ENCODE measurements at regions not wholly inside any gene's neighbourhood (a gene's known extent, or its start where the extent isn't known, plus 50 kb on each side); places are given as distances from the start of the nearest gene placed in this dataset.
"Not testable (repeated sequence)": the region's sequence is repeated elsewhere in the genome, so short reads cannot be mapped to it uniquely, and the experiment has no call there.

DNA sequence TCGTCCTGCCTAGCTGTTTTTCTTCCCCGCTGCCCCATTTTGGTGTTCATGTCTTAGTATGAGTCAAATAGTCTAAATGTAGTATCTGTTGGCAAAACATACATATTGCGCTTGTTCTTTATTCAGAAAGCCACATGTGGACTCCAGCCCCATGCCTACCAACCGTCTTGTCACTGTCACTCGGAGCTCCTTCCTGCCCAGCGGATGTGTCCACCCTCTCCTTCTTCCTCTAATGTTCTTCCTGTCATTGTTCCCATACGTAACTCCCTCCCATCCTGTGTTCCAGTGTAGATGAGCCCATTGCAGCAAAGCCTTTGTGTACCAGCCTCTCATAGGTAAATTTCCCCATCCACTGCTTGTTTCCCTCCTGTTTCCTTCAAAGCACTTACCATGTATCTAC lies 120.5 kb downstream of the TMX1 start:
- ATAC-seq (ENCODE audit: low FRiP score) (no peak), DNase-seq (no peak)
- WGBS, 2 donors = 93 to 95% methylated on average over 7 of the region's 7 CpGs
- Histone ChIP-seq H3K4me1 (ENCODE audit: control insufficient read depth in 1 of 2, insufficient read depth in 2 of 2, low read length in 2 of 2) (no peaks in the 10 kb centered on the region), H3K36me3 (ENCODE audit: control insufficient read depth in 1 of 2, insufficient read depth in 2 of 2, low read length in 1 of 2) (no peaks in the 10 kb centered on the region), H3K4me3 (ENCODE audit: low read length in 2 of 2) (no peak overlapping the region), H3K27me3 (ENCODE audit: control insufficient read depth in 1 of 2, insufficient read depth in 2 of 2, low read length in 1 of 2) (no peaks in the 10 kb centered on the region), H3K9me3 (ENCODE audit: control insufficient read depth, low read length) (no peaks in the 10 kb centered on the region), H3K27ac (ENCODE audit: low read depth in 1 of 2, low read length in 2 of 2) (no peak overlapping the region)
- intact Hi-C loops (cut with DNase I) = no loop called here

DNA sequence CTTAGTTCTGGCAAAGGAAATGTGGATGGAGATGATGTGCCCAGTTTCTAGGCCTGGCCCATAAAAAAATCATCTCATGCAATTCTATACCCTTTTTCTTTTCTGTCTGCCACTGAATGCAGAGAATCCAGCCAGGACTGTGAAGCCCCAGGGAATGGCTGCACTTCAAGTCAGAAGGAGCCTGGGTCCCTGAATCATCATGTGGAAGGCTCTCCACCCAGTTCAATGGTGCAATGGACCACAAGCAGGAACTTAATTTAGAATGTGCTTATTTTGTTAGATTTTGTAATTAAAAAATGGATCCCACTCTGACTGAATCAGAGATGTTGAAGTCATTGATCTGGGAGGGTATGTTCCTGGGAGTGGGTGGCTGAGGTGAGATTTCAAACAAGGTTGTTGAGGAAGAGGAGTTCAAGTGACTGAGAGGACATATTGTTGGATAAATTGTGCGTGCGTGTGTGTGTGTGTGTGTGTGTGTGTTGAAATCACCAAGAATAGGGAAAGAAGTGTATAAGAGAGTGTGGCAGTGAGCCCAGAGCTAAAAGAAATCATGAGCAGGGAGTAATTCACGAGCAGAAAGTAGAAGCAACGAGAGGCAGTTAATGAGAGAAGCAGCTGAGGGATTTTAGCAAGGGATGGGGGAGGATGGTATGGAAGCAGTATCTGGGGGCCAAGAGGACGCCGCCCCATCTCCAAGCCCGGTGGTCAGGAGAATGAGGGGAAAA lies 125.4 kb downstream of the TMX1 start:
- Histone ChIP-seq H3K9me3 (ENCODE audit: control insufficient read depth, low read length) (no peaks in the 10 kb centered on the region), H3K36me3 (ENCODE audit: control insufficient read depth in 1 of 2, insufficient read depth in 2 of 2, low read length in 1 of 2) (no peaks in the 10 kb centered on the region), H3K4me1 (ENCODE audit: control insufficient read depth in 1 of 2, insufficient read depth in 2 of 2, low read length in 2 of 2) (no peaks in the 10 kb centered on the region), H3K27ac (ENCODE audit: low read depth in 1 of 2, low read length in 2 of 2) (no peak overlapping the region), H3K4me3 (ENCODE audit: low read length in 2 of 2) (no peak overlapping the region), H3K27me3 (ENCODE audit: control insufficient read depth in 1 of 2, insufficient read depth in 2 of 2, low read length in 1 of 2) (no peaks in the 10 kb centered on the region)
- intact Hi-C loops (cut with DNase I) = no loop called here
- no peak for DNase-seq
- ATAC-seq (ENCODE audit: low FRiP score) = no peak
- 61 to 72% methylated on average over 7 of the region's 7 CpGs for WGBS, 2 donors

DNA sequence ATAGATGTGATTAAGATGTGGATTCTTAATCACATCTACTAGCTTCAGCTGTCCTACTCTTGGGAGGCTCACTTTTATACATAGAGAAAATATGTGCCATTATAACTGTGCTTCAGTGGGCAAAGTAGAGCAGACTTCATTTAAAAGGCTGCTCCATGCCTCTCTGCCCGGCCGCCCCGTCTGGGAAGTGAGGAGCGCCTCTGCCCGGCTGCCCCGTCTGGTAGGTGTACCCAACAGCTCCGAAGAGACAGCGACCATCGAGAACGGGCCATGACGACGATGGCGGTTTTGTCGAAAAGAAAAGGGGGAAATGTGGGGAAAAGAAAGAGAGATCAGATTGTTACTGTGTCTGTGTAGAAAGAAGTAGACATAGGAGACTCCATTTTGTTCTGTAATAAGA lies 126.4 kb downstream of the TMX1 start:
- H3K9me3 ChIP-seq (ENCODE audit: control insufficient read depth, low read length); H3K4me3 ChIP-seq (ENCODE audit: low read length in 2 of 2); H3K27ac ChIP-seq (ENCODE audit: low read depth in 1 of 2, low read length in 2 of 2); H3K27me3 ChIP-seq (ENCODE audit: control insufficient read depth in 1 of 2, insufficient read depth in 2 of 2, low read length in 1 of 2); DNase-seq; H3K4me1 ChIP-seq (ENCODE audit: control insufficient read depth in 1 of 2, insufficient read depth in 2 of 2, low read length in 2 of 2); H3K36me3 ChIP-seq (ENCODE audit: control insufficient read depth in 1 of 2, insufficient read depth in 2 of 2, low read length in 1 of 2); intact Hi-C loops (cut with DNase I); ATAC-seq (ENCODE audit: low FRiP score): not testable (repeated sequence)
- 95 to 97% methylated on average over 14 of the region's 14 CpGs for WGBS, 2 donors

DNA sequence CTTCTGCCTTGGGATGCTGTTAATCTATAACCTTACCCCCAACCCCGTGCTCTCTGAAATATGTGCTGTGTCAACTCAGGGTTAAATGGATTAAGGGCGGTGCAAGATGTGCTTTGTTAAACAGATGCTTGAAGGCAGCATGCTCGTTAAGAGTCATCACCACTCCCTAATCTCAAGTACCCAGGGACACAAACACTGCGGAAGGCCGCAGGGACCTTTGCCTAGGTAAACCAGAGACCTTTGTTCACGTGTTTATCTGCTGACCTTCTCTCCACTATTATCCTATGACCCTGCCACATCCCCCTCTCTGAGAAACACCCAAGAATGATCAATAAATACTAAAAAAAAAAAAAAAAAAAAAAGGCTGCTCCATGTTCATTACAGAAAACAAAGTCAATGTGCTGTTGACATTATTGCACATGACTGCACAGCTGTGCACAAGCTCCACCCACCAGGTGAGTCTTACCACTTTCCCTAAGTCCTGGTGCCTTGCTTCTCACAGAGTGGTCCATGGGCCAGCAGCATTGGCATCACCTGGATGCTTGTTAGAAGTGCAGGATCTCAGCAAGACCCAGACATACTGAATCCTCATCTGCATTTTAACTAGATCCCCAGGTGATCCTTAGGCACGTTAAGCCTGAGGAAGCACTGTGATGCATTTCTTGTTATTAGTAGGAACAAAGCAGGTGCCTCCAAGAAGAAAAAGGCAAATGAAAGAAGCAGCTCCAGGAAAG lies 127.0 kb downstream of the TMX1 start:
- H3K4me1 ChIP-seq (ENCODE audit: control insufficient read depth in 1 of 2, insufficient read depth in 2 of 2, low read length in 2 of 2); ATAC-seq (ENCODE audit: low FRiP score); H3K9me3 ChIP-seq (ENCODE audit: control insufficient read depth, low read length); H3K27me3 ChIP-seq (ENCODE audit: control insufficient read depth in 1 of 2, insufficient read depth in 2 of 2, low read length in 1 of 2); H3K36me3 ChIP-seq (ENCODE audit: control insufficient read depth in 1 of 2, insufficient read depth in 2 of 2, low read length in 1 of 2); H3K4me3 ChIP-seq (ENCODE audit: low read length in 2 of 2); H3K27ac ChIP-seq (ENCODE audit: low read depth in 1 of 2, low read length in 2 of 2); intact Hi-C loops (cut with DNase I); DNase-seq: not testable (repeated sequence)
- WGBS, 2 donors = 64 to 71% methylated on average over 6 of the region's 7 CpGs

DNA sequence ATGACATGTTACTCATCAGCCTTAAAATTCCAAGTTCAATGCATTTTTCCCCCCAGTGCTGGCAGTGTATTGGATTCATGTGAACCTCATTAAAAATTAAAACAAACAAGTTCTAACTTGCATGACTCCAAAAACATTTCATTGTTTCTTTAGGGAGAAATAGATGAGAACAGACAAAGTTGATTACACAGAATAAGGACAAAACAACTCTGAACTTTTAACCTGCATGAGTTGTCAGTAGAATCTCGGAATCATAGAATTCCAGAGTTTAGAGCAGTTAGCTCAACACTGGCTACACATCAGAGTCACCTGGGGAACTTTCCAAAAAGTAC lies 127.5 kb downstream of the TMX1 start:
- Histone ChIP-seq H3K27ac (ENCODE audit: low read depth in 1 of 2, low read length in 2 of 2) (no peak overlapping the region), H3K27me3 (ENCODE audit: control insufficient read depth in 1 of 2, insufficient read depth in 2 of 2, low read length in 1 of 2) (no peaks in the 10 kb centered on the region)
- intact Hi-C loops (cut with DNase I) = no loop called here

DNA sequence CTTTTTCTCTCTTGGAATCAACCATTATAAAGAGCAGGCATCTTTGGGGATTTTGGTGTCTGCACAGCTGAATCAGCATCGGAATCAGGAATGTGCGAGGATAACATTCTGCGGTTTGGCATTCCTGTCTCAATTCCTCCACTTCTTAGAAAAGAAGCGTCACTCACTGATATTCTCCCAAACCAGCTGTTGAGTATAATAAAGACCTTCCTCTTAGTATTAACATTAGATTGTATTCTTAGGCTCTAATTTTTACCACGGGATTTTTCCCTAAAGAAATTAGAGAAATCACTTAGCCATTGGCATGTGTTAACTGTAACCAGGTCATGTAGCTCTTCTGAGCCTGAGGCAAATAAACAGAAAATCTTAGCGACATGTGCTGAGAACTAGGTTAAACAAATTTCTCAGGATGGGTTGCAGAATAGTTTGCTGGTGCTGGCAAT lies 128.7 kb downstream of the TMX1 start:
- no peak overlapping the region for H3K27ac ChIP-seq (ENCODE audit: low read depth in 1 of 2, low read length in 2 of 2)

More for the DNA sequence above, 127.5 kb downstream of the TMX1 start:
- Histone ChIP-seq H3K4me1 (ENCODE audit: control insufficient read depth in 1 of 2, insufficient read depth in 2 of 2, low read length in 2 of 2) (no peaks in the 10 kb centered on the region), H3K9me3 (ENCODE audit: control insufficient read depth, low read length) (no peaks in the 10 kb centered on the region), H3K36me3 (ENCODE audit: control insufficient read depth in 1 of 2, insufficient read depth in 2 of 2, low read length in 1 of 2) (no peaks in the 10 kb centered on the region), H3K4me3 (ENCODE audit: low read length in 2 of 2) (no peak overlapping the region)
- WGBS, 2 donors = 50 to 56% methylated on average over 1 of the region's 1 CpG
- DNase-seq (no peak), ATAC-seq (ENCODE audit: low FRiP score) (peak; percentile 55)

DNA sequence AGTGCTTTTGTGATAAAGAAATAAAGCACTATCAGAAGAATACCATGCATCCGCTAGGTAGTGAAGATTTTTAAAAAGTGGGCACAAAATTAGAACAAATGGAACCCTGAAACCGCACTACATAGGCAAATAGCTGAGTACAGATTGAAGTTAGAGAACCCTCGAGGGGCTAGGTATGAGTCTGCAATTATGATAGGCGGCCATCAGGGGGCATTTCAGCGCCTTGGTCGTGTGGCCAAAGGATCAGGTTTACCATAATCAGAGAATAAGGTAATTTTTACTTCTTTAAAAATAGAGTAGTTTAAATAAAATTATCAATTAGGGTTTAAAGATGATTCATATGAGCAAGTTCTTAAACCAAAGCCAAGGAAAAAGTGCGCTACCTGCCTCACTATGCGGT lies 129.8 kb downstream of the TMX1 start:
- intact Hi-C loops (cut with DNase I) = loop anchor here in 1 of 2 donors (5.0 kb wide), 1 partner anchor 407 kb away; no protein-coding TSS in a partner anchor
- DNase-seq = no peak
- H3K27ac ChIP-seq (ENCODE audit: low read depth in 1 of 2, low read length in 2 of 2) = no peak overlapping the region
- no peaks in the 10 kb centered on the region for H3K36me3 ChIP-seq (ENCODE audit: control insufficient read depth in 1 of 2, insufficient read depth in 2 of 2, low read length in 1 of 2)
- H3K9me3 ChIP-seq (ENCODE audit: control insufficient read depth, low read length) = no peaks in the 10 kb centered on the region
- H3K4me3 ChIP-seq (ENCODE audit: low read length in 2 of 2) = no peak overlapping the region
- H3K4me1 ChIP-seq (ENCODE audit: control insufficient read depth in 1 of 2, insufficient read depth in 2 of 2, low read length in 2 of 2) = no peaks in the 10 kb centered on the region
- ATAC-seq (ENCODE audit: low FRiP score) = no peak
- WGBS, 2 donors = 77 to 80% methylated on average over 8 of the region's 8 CpGs
- no peaks in the 10 kb centered on the region for H3K27me3 ChIP-seq (ENCODE audit: control insufficient read depth in 1 of 2, insufficient read depth in 2 of 2, low read length in 1 of 2)

More for the DNA sequence above, 128.7 kb downstream of the TMX1 start:
- H3K36me3 ChIP-seq (ENCODE audit: control insufficient read depth in 1 of 2, insufficient read depth in 2 of 2, low read length in 1 of 2) = no peaks in the 10 kb centered on the region
- intact Hi-C loops (cut with DNase I) = no loop called here
- H3K9me3 ChIP-seq (ENCODE audit: control insufficient read depth, low read length) = no peaks in the 10 kb centered on the region
- no peaks in the 10 kb centered on the region for H3K27me3 ChIP-seq (ENCODE audit: control insufficient read depth in 1 of 2, insufficient read depth in 2 of 2, low read length in 1 of 2)
- 14 to 20% methylated on average over 6 of the region's 6 CpGs for WGBS, 2 donors
- no peaks in the 10 kb centered on the region for H3K4me1 ChIP-seq (ENCODE audit: control insufficient read depth in 1 of 2, insufficient read depth in 2 of 2, low read length in 2 of 2)
- ATAC-seq (ENCODE audit: low FRiP score) (peak; percentile 79), DNase-seq (no peak)
- H3K4me3 ChIP-seq (ENCODE audit: low read length in 2 of 2) = no peak overlapping the region

DNA sequence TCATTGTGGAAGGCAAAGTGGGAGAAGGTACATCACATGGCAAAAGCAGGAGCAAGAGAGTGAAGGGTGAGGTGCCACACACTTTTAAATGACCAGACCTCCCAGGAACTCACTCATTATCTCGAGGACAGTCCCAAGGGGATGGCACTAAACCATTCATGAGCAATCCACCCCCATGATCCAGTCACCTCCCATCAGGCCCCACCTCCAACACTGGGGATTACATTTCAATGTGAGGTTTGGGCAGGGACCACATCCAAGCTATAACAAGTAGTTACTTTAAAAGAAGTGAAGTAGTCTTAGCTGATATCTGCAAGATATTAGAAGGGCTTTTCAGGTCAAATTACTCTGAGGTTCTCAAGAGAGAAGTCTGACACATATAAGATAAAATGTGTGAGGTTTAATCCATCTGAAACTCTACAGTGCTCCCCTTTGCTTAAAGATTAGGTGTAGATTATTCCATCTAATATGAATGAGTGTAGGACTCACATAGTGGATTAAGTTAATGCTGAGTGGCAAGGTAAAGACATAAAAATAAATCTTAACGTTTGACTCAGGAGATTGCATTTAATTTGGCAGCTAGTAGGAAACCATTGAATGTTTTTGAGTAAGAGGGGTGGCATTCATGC lies 130.8 kb downstream of the TMX1 start:
- intact Hi-C loops (cut with DNase I) = loop anchor here in 1 of 2 donors (5.0 kb wide), 1 partner anchor 406 kb away; no protein-coding TSS in a partner anchor
- 33 to 39% methylated on average over 2 of the region's 2 CpGs for WGBS, 2 donors

More for the DNA sequence above, 130.8 kb downstream of the TMX1 start:
- no peaks in the 10 kb centered on the region for H3K9me3 ChIP-seq (ENCODE audit: control insufficient read depth, low read length)
- no peak overlapping the region for H3K4me3 ChIP-seq (ENCODE audit: low read length in 2 of 2)
- no peaks in the 10 kb centered on the region for H3K27me3 ChIP-seq (ENCODE audit: control insufficient read depth in 1 of 2, insufficient read depth in 2 of 2, low read length in 1 of 2)
- DNase-seq (no peak), ATAC-seq (ENCODE audit: low FRiP score) (no peak)
- H3K4me1 ChIP-seq (ENCODE audit: control insufficient read depth in 1 of 2, insufficient read depth in 2 of 2, low read length in 2 of 2) = no peaks in the 10 kb centered on the region
- no peaks in the 10 kb centered on the region for H3K36me3 ChIP-seq (ENCODE audit: control insufficient read depth in 1 of 2, insufficient read depth in 2 of 2, low read length in 1 of 2)
- H3K27ac ChIP-seq (ENCODE audit: low read depth in 1 of 2, low read length in 2 of 2) = no peak overlapping the region

Data from aorta (tissue), 5 donors.